Gastroesophageal sphincter (tissue), 4 donors: ENCODE measurements at regions not wholly inside any gene's neighbourhood (a gene's known extent, or its start where the extent isn't known, plus 50 kb on each side); places are given as distances from the start of the nearest gene placed in this dataset.

Experiments
- ATAC-seq: fragments of 150-250 bp; one replicate; pipeline ENCODE4 v1.9.1; 2016; ENCODE audit warnings: mild to moderate bottlenecking, moderate library complexity
- H3K27ac ChIP-seq, 4 donors: fragments of 200-600 bp; sonication (generic) in 3 of 4; 1 replicate in 3 of 4; 2 replicates in 1 of 4; pipeline ENCODE4 v1.5.1; 2016 to 2019
- H3K27me3 ChIP-seq: fragments of 200-600 bp; sonication (generic); one replicate; pipeline ENCODE4 v1.5.1; 2019
- H3K36me3 ChIP-seq, 2 donors: fragments of 200-600 bp; sonication (generic); one replicate each; pipeline ENCODE4 v1.5.1; 2019; ENCODE audit warnings: control low read depth in 1 of 2
- H3K4me1 ChIP-seq, 3 donors: fragments of 200-600 bp; sonication (generic); 1 replicate in 2 of 3; 2 replicates in 1 of 3; pipeline ENCODE4 v1.5.1; 2016 to 2019; ENCODE audit warnings: control low read depth in 2 of 3
- H3K4me3 ChIP-seq, 2 donors: fragments of 200-600 bp; sonication (generic); one replicate each; pipeline ENCODE4 v1.5.1; 2019; ENCODE audit warnings: mild to moderate bottlenecking in 1 of 2, moderate library complexity in 1 of 2
- H3K9me3 ChIP-seq, 3 donors: fragments of 200-600 bp; sonication (generic); one replicate each; pipeline ENCODE4 v1.5.1; 2017 to 2019; ENCODE audit warnings: control low read depth in 2 of 3
- CTCF ChIP-seq, 4 experiments: fragments of 200-600 bp in 2 of 4; fragments of 450-650 bp in 2 of 4; sonication (generic) in 1 of 4; IDR thresholded peaks; one replicate each; pipeline ENCODE4 v1.5.1; 2017 to 2019; ENCODE audit warnings: antibody characterized with exemption in 4 of 4, mild to moderate bottlenecking in 2 of 4, moderate library complexity in 2 of 4
- EP300 ChIP-seq: sonication (generic); formaldehyde crosslinking; IDR thresholded peaks from one replicate; pipeline ENCODE4 v1.6.1; 2017; ENCODE audit warnings: antibody characterized with exemption, mild to moderate bottlenecking
- POLR2A ChIP-seq, 2 donors: fragments of 450-650 bp; IDR thresholded peaks; one replicate each; pipeline ENCODE4 v1.6.1; 2017; ENCODE audit warnings: antibody characterized with exemption in 2 of 2, mild to moderate bottlenecking in 2 of 2, moderate library complexity in 1 of 2
- POLR2AphosphoS5 ChIP-seq: sonication (generic); formaldehyde crosslinking; IDR thresholded peaks from one replicate; pipeline ENCODE4 v1.6.1; 2017; ENCODE audit warnings: antibody characterized with exemption
- WGBS, 2 donors: methylation state at CpG; one replicate each; pipeline ENCODE4 v1.1.5; 2018; ENCODE audit warnings: low coverage in 1 of 2; 5-methylcytosine and 5-hydroxymethylcytosine counted together

- H3K36me3 ChIP-seq = no peaks in the 10 kb centered on the region
- no peak for TF ChIP-seq POLR2AphosphoS5
- no peak for TF ChIP-seq CTCF (IDR thresholded peaks at IDR 0.05)
- TF ChIP-seq EP300 = no peak
- TF ChIP-seq POLR2A (IDR thresholded peaks at IDR 0.05) = no peak
- ATAC-seq = no peak
- peaks cover 12 to 33% (median 16%) of the 10 kb centered on the region in 3 donors for H3K4me1 ChIP-seq
- WGBS, 2 donors = 23% methylated on average over 3 of the region's 3 CpGs; no CpG with 5 or more reads in 1 of the 2 donors
- H3K27me3 ChIP-seq = no peaks in the 10 kb centered on the region
- no peak overlapping the region for H3K4me3 ChIP-seq
- peak overlapping the region; percentile 39 to 64 (median 45) for H3K27ac ChIP-seq
- no peaks in the 10 kb centered on the region for H3K9me3 ChIP-seq
These were observed 93.7 kb upstream of the DAB2 start for GRCh38 chr5:39518516-39518915.

GRCh38 chr5:39517800-39518199 is 93.0 kb upstream of the DAB2 start:
- Histone ChIP-seq H3K4me3 (no peak overlapping the region), H3K36me3 (no peaks in the 10 kb centered on the region), H3K27me3 (no peaks in the 10 kb centered on the region), H3K9me3 (no peaks in the 10 kb centered on the region), H3K27ac (no peak overlapping the region), H3K4me1 (peaks cover 12 to 33% (median 16%) of the 10 kb centered on the region in 3 donors)
- TF ChIP-seq CTCF (IDR thresholded peaks at IDR 0.05) = no peak
- TF ChIP-seq POLR2AphosphoS5 = peak; percentile 32
- ATAC-seq = peak; percentile 36

- WGBS, 2 donors = 84 to 96% methylated on average over 3 to 4 of the region's 4 CpGs
- H3K27me3 ChIP-seq = no peaks in the 10 kb centered on the region
- H3K27ac ChIP-seq = no peak overlapping the region
- no peak overlapping the region for H3K4me3 ChIP-seq
- H3K36me3 ChIP-seq = no peaks in the 10 kb centered on the region
- H3K4me1 ChIP-seq = peaks cover 12 to 33% (median 16%) of the 10 kb centered on the region in 3 donors
- TF ChIP-seq POLR2A (IDR thresholded peaks at IDR 0.05) (no peak), CTCF (IDR thresholded peaks at IDR 0.05) (no peak), POLR2AphosphoS5 (no peak), EP300 (no peak)
- no peak for ATAC-seq
- H3K9me3 ChIP-seq = no peaks in the 10 kb centered on the region
These were observed 91.1 kb upstream of the DAB2 start for GRCh38 chr5:39515881-39516280.

GRCh38 chr5:39513236-39513635 is 88.5 kb upstream of the DAB2 start:
- Histone ChIP-seq H3K27me3 (no peaks in the 10 kb centered on the region), H3K27ac (no peak overlapping the region), H3K4me1 (peaks cover 0 to 8% (median 0%) of the 10 kb centered on the region in 3 donors), H3K9me3 (no peaks in the 10 kb centered on the region), H3K36me3 (no peaks in the 10 kb centered on the region), H3K4me3 (no peak overlapping the region)
- TF ChIP-seq POLR2A (IDR thresholded peaks at IDR 0.05) (no peak), POLR2AphosphoS5 (no peak), EP300 (no peak), CTCF (IDR thresholded peaks at IDR 0.05) (no peak)
- WGBS, 2 donors = 83 to 90% methylated on average over 1 of the region's 1 CpG
- ATAC-seq = no peak

- H3K4me3 ChIP-seq = no peak overlapping the region
- 76 to 78% methylated on average over 3 to 5 of the region's 5 CpGs for WGBS, 2 donors
- H3K27ac ChIP-seq = peak overlapping the region in 3 of 4 donors; percentile 4 to 53 (median 15)
- H3K9me3 ChIP-seq = no peaks in the 10 kb centered on the region
- no peak for TF ChIP-seq CTCF (IDR thresholded peaks at IDR 0.05)
- no peak for TF ChIP-seq EP300
- TF ChIP-seq POLR2A (IDR thresholded peaks at IDR 0.05) = no peak
- TF ChIP-seq POLR2AphosphoS5 = no peak
- peaks cover 0 to 23% (median 17%) of the 10 kb centered on the region in 3 donors for H3K4me1 ChIP-seq
- H3K27me3 ChIP-seq = no peaks in the 10 kb centered on the region
- ATAC-seq = no peak
- H3K36me3 ChIP-seq = no peaks in the 10 kb centered on the region
These were observed 81.4 kb upstream of the DAB2 start for GRCh38 chr5:39506211-39506610.
